Mammary epithelial cell (primary cell): ENCODE measurements at regions not wholly inside any gene's neighbourhood (a gene's known extent, or its start where the extent isn't known, plus 50 kb on each side); places are given as distances from the start of the nearest gene placed in this dataset.

Source experiments
- CTCF ChIP-seq, 2 donors: IDR thresholded peaks in 1 of 2; conservative IDR thresholded peaks in 1 of 2; 2 replicates each; pipeline ENCODE4 v1.5.1; 2011 to 2012; ENCODE audit warnings: inconsistent platforms in 2 of 2, low read length in 2 of 2, mild to moderate bottlenecking in 2 of 2, control low read depth in 1 of 2, low read depth in 1 of 2; ENCODE audit not compliant: insufficient read depth in 1 of 2; ENCODE audit errors: extremely low read depth in 1 of 2
- EZH2 ChIP-seq: IDR thresholded peaks from 2 replicates; pipeline ENCODE4 v1.6.1; 2012; ENCODE audit warnings: low read length, inconsistent platforms, borderline replicate concordance

- TF ChIP-seq EZH2 (no peak), CTCF (conservative IDR thresholded peaks at IDR 0.05 in 1 of 2, IDR thresholded peaks at IDR 0.05 in 1 of 2; ENCODE audit: extremely low read depth in 1 of 2, insufficient read depth in 1 of 2, low read depth in 1 of 2, low read length in 2 of 2) (no peak)
Observed at GRCh38 chr10:111523016-111523415, 446.2 kb downstream of the ADRA2A start.
